Fibroblast of pulmonary artery (primary cell): ENCODE measurements at regions not wholly inside any gene's neighbourhood (a gene's known extent, or its start where the extent isn't known, plus 50 kb on each side); places are given as distances from the start of the nearest gene placed in this dataset.

Source experiments
- DNase-seq: peaks from one replicate; pipeline ENCODE4 v3.0.0-alpha.2; 2010; ENCODE audit warnings: low read depth
- H3K4me3 ChIP-seq: replicated peaks from 2 replicates; pipeline ENCODE4 v1.5.1; 2011; ENCODE audit warnings: low read depth, mild to moderate bottlenecking, control low read depth, low read length, moderate library complexity
- CTCF ChIP-seq: IDR thresholded peaks from 2 replicates; pipeline ENCODE4 v1.5.1; 2011; ENCODE audit warnings: mild to moderate bottlenecking, control low read depth, low read length, inconsistent platforms; ENCODE audit errors: missing control alignments

GRCh38 chr1:38337711-38338110 lies 291.1 kb upstream of the POU3F1 start:
- TF ChIP-seq CTCF = no peak
- H3K4me3 ChIP-seq = no peak overlapping the region
- DNase-seq = no peak

- no peak for DNase-seq
- H3K4me3 ChIP-seq = no peak overlapping the region
- TF ChIP-seq CTCF = no peak
Measured at GRCh38 chr1:38336961-38337360, 290.4 kb upstream of the POU3F1 start.

- DNase-seq = no peak
- TF ChIP-seq CTCF = no peak
- no peak overlapping the region for H3K4me3 ChIP-seq
Measured at GRCh38 chr1:38336301-38336923, 289.8 kb upstream of the POU3F1 start.

GRCh38 chr1:38334930-38335592 lies 288.5 kb upstream of the POU3F1 start:
- no peak for DNase-seq
- no peak for TF ChIP-seq CTCF
- no peak overlapping the region for H3K4me3 ChIP-seq

GRCh38 chr1:38332649-38333310 lies 286.2 kb upstream of the POU3F1 start:
- H3K4me3 ChIP-seq = no peak overlapping the region
- no peak for DNase-seq
- no peak for TF ChIP-seq CTCF

- DNase-seq = no peak
- no peak overlapping the region for H3K4me3 ChIP-seq
- no peak for TF ChIP-seq CTCF
Measured at GRCh38 chr1:38331496-38332210, 285.1 kb upstream of the POU3F1 start.
